ENCODE measurements at regions not wholly inside any gene's neighbourhood (a gene's known extent, or its start where the extent isn't known, plus 50 kb on each side); places are given as distances from the start of the nearest gene placed in this dataset.

DNA sequence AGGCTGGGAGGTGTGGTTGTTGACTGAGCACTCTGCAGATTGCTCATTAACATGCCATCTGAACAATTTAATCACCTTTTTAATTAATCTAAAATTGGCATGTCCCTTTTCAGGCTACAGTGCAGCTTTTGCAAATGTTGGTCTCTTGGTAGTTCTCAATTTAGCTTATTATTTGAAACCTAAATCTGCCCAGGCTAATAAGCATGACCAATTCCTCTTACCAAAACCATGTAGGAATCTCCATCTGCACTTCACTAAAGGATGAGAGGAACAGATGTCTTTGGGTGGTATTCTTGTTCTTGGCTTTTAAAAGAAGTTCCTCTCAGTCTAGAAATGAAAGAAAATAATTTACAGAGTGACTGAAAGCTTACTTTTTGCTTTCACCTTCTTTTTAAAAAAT lies 190.1 kb upstream of the RMST start (continued):
- TF ChIP-seq, protein P1, sequence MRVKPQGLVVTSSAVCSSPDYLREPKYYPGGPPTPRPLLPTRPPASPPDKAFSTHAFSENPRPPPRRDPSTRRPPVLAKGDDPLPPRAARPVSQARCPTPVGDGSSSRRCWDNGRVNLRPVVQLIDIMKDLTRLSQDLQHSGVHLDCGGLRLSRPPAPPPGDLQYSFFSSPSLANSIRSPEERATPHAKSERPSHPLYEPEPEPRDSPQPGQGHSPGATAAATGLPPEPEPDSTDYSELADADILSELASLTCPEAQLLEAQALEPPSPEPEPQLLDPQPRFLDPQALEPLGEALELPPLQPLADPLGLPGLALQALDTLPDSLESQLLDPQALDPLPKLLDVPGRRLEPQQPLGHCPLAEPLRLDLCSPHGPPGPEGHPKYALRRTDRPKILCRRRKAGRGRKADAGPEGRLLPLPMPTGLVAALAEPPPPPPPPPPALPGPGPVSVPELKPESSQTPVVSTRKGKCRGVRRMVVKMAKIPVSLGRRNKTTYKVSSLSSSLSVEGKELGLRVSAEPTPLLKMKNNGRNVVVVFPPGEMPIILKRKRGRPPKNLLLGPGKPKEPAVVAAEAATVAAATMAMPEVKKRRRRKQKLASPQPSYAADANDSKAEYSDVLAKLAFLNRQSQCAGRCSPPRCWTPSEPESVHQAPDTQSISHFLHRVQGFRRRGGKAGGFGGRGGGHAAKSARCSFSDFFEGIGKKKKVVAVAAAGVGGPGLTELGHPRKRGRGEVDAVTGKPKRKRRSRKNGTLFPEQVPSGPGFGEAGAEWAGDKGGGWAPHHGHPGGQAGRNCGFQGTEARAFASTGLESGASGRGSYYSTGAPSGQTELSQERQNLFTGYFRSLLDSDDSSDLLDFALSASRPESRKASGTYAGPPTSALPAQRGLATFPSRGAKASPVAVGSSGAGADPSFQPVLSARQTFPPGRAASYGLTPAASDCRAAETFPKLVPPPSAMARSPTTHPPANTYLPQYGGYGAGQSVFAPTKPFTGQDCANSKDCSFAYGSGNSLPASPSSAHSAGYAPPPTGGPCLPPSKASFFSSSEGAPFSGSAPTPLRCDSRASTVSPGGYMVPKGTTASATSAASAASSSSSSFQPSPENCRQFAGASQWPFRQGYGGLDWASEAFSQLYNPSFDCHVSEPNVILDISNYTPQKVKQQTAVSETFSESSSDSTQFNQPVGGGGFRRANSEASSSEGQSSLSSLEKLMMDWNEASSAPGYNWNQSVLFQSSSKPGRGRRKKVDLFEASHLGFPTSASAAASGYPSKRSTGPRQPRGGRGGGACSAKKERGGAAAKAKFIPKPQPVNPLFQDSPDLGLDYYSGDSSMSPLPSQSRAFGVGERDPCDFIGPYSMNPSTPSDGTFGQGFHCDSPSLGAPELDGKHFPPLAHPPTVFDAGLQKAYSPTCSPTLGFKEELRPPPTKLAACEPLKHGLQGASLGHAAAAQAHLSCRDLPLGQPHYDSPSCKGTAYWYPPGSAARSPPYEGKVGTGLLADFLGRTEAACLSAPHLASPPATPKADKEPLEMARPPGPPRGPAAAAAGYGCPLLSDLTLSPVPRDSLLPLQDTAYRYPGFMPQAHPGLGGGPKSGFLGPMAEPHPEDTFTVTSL (CRISPR knock-in tag; IDR thresholded peaks at IDR 0.05; ENCODE audit: borderline replicate concordance), result no peak
- TF ChIP-seq RFX1 (IDR thresholded peaks at IDR 0.05), result no peak
- TF ChIP-seq ZNF737 (CRISPR knock-in tag; IDR thresholded peaks at IDR 0.05; ENCODE audit: borderline replicate concordance), result no peak
- TF ChIP-seq SRSF1 (optimal IDR thresholded peaks at IDR 0.05; ENCODE audit: low read depth, low read length), result no peak
- no peak for TF ChIP-seq DPF2 (CRISPR knock-in tag; IDR thresholded peaks at IDR 0.05; ENCODE audit: borderline replicate concordance, low read depth)
- TF ChIP-seq, protein P2, sequence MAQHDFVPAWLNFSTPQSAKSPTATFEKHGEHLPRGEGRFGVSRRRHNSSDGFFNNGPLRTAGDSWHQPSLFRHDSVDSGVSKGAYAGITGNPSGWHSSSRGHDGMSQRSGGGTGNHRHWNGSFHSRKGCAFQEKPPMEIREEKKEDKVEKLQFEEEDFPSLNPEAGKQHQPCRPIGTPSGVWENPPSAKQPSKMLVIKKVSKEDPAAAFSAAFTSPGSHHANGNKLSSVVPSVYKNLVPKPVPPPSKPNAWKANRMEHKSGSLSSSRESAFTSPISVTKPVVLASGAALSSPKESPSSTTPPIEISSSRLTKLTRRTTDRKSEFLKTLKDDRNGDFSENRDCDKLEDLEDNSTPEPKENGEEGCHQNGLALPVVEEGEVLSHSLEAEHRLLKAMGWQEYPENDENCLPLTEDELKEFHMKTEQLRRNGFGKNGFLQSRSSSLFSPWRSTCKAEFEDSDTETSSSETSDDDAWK (CRISPR knock-in tag; IDR thresholded peaks at IDR 0.05), result no peak
- TF ChIP-seq ZFX (CRISPR knock-in tag; IDR thresholded peaks at IDR 0.05; ENCODE audit: low read depth), result no peak
- no peak for TF ChIP-seq FOXA3 (CRISPR knock-in tag; IDR thresholded peaks at IDR 0.05)
- TF ChIP-seq, protein P3, sequence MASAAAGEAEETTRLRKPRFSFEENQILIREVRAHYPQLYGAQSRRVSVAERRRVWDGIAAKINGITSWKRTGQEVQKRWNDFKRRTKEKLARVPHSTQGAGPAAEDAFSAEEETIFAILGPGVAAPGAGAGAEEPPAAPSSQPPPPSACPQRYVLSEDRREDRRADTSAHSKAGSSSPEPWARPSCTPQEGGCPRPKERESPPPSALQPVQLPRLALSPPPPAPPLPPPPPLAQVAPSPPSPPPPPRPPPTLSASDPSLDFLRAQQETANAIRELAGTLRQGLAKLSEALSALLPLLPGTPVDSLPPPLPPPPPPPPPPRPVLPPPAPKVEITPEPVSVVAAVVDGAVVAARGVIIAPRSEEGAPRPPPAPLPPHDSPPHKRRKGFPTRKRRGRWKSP (CRISPR knock-in tag; IDR thresholded peaks at IDR 0.05), result no peak
